NCI-H1105 treated with DMSO at 0.1 percent for 48 hours (cell line): ENCODE measurements at regions not wholly inside any gene's neighbourhood (a gene's known extent, or its start where the extent isn't known, plus 50 kb on each side); places are given as distances from the start of the nearest gene placed in this dataset.

Experiments used
- DNase-seq: peaks from one replicate; lab custom pipeline; 2025; lab: John Stamatoyannopoulos, UW

DNA sequence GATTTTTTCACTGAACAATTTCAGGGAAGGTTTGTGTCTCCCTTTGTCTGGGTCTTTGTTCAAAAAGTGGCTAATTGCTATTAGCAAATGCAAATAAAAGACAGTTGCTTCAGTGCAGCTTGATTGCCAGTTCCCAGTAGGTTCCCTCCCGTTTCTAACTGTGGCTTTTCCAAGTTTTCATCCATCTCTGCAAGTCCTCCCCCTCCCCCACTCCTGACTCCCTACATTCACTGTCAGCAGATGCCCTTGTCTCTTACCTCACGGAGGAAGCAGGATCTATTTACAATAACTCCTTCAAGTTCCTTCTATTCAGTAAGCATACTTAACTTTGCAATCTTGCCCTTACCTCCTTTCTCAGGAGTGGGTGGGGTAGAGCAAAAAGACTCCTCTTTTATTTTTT, 55.4 kb upstream of the SCEL start:
- DNase-seq: no peak

DNA sequence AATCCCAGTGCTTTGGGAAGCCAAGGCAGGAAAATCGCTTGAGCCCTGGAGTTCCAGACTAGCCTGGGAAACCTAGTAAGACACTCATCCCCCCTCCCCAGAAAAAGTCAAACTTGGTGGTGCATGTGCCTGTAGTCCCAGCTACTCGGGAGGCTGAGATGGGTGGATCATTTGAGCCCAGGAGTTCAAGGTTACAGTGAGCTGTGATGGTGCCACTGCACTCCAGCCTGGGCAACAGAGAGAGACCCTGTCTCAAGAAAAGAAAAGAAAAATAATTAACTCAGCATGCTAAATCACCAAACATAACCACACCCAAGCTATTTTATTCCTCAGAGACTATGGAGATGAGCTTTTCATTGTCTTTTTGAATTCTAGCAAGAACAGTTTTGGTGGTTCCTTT, 56.2 kb upstream of the SCEL start:
- DNase-seq: no peak

DNA sequence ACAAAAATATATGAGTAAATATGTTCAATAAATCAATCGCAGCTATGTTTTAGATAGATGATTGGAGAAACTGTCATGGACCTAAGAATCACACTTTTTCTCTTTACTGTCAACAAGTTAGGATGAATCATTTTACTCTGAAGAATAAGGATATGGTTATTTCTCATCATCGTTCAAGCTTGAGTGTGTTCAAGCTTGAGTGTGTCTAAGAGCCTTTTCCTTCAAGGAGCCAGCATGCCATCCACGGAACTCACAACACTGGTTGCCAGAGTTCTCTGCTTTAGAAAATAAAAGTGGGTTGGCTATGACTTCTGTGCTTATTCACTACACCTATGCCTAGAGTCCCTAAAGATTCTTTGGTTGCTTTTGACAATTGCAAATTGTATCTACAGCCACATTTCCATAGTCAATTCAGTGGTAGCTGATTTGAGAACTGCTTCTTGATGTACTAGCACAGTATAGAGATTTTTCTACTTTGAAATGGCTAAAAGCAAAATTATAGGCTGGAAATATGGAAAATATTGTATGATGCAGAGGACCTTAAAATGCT, 58.1 kb upstream of the SCEL start:
- DNase-seq: no peak

DNA sequence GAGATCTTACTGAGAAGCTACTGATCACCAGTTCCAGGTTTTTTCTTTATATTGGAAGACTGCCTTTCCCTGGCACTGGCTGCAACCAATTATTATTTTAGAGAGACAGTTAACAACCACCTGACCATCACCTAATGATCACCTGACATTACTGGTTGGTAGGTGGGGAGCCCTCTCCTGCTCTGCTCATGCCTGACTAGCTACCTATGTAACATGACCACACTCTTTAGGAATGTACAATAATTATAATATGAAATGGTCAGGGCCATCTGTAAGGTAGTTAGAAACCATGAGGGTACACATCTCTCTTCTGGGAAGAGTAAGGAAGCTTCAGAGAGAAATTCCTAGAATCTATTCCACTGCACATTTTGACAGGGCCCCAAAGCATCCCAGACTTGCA, 59.0 kb upstream of the SCEL start:
- DNase-seq: no peak

DNA sequence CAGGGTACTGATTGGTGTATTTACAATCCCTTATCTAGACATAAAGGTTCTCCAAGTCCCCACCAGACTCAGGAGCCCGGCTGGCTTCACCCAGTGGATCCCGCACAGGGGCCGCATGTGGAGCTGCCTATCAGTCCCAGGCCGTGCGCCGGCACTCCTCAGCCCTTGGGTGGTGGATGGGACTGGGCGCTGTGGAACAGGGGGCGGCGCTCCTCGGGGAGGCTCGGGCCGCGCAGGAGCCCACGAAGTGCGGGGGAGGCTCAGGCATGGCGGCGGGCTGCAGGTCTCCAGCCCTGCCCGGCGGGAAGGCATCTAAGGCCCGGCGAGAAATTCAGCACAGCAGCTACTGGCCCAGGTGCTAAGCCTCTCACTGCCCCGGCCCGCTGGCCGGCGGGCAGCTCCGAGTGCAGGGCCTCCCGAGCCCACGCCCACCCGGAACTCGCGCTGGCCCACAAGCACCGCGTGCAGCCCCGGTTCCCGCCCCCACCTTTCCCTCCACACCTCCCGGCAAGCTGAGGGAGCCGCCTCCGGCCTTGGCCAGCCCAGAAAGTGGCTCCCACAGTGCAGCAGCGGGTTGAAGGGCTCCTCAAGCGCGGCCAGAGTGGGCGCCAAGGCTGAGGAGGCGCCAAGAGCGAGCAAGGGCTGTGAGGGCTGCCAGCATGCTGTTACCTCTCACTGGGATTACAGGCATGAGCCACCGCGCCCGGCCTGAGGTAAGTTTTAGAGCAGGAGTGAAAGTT, 60.0 kb upstream of the SCEL start:
- DNase-seq: no peak

DNA sequence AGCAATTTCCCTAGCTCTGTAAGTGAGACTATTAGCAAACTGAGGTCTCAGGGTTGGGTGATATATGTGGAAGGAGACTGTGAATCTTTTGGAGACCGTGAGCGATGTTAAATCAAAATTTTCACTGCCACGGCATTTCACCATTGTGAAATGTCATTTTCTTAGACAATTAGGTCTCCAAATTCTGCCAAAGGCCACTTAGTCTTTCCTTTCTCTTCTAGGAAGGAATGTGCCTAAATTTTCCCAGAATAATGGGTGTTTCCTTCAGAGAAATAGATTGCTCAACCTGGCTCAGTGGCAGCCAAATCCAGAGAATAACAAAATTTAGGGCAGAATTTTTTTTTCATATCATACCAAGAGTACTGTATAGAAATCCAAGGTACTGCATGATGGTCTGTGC, 64.5 kb upstream of the SCEL start:
- DNase-seq: no peak

DNA sequence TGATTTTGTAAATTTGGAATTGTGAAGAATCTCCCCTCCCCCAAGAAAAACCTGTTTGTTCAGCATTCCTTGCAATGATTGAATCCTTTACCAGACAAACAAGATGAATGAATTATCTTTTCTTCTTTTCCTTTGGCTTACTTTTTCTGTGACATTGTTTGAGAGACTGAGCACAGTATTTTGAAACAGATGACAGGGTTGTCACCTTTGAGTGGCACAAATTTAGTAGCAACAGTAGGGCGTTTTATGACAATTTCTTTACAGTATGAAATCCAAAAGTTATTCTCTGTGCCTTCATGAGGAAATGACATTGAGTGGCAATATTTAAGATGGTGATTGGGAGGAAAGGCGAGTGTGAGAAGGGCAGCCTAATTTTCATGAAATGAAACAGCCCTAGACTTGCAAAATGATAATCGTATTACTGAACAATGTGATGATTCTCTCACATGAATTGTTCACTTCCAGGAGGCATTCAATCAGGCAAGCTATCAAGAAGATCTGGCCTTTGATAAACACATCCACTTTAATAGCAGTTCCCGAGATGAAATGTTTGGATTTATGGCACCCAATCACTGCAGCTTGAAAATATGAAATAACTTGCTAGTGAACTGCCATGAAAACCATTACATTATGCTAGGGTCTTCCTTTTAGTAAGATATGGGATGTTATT, 68.6 kb upstream of the SCEL start:
- DNase-seq: no peak

DNA sequence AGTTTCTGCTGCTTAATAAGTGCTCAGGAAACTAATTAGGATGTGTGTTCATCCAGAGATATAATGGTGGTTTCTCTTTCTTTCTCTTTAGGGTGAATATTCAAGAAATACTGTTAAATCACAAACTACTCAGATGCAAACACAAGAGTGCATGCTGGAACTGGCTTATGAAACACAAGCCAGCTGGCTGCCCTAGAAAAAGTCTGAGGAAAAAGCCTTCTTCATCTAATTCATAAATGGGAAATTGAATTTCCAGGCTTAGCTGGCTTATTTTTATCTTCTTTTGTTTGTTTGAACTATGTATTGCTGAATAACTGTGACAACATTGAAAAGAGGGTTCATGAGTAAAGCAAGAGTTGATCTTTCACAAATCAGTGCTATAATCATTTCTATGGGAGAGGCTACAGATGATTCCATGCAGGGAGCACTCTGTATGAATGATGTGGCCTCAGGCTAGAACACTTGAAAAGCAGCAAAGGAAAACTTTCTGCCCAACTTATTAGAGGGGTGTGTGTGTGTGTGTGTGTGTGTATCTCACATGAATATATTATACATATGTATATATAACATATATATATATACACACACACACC, 69.8 kb upstream of the SCEL start:
- no peak for DNase-seq

DNA sequence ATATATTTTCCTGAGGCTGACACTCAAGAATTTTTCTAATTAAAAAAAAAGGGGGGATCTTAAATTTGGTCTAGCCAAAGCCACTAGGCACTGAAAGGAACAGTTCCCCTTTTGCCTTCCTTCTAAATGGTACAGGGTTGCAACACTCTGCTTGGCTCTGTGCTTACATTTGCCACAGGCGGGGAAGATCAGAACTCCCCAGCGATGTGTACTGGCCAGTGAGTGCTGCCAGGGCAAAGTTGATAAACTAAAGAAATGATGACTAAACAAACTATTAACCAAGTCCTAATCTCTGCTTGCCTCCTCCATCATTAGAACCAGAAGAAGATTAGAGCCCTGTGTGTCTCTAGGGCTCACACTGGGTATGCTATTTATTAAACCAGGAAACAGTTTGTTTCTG, 75.3 kb upstream of the SCEL start:
- DNase-seq: no peak

DNA sequence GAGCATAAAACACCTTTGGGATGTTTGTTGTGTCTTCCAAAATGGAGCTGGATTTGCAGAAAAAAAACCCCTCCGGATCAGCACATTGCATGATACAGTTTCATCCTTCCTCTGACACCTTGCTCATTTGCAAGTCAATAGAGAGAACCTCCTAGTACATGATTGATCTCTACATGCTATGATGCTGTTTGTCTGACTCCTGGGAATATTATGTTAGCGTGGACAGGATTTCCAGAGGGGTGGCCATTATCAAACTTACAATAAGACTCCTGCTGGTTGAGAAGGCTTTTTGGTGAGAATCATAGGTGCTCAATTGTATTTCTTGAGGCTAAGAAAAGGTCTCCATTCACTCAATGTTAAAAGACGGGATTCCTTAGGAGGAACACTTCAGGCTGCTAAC, 75.9 kb upstream of the SCEL start:
- DNase-seq: no peak

DNA sequence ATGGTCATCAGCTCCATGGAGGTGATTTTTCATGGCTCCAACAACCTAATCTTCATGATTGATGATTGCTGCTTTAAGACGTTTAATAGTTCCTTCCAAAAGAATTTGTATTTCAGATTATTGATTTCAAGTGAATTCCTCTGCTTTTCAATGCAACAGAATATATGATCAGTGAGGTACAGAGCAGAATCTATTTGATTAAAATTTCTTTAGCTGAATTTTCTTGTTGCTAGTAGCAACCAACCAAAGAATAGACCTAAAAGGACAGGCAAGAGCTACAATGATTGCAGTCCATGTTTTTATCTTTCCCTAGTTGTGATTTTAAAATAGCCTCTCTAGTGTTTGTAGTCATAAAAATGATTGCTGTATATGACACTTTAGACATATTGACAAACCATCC, 76.8 kb upstream of the SCEL start:
- DNase-seq: no peak

DNA sequence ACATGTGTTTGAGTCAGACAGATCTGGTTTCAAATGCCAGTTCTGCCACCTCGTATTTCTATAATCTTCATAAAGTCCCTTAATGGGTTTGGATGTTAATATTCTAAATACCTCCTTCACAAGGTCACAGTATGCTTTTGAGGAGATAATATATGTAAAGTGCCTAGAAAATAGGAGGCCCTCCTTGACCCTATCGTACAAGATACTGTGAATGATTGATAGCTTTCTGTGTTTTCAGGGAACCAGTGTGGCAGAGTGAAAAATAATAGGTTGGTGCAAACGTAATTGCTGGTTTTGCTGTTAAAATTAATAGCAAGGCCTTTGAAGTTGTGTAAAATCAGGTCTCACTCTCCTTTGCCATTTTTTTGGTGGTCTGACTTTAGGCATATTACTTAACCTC, 77.5 kb upstream of the SCEL start:
- no peak for DNase-seq

DNA sequence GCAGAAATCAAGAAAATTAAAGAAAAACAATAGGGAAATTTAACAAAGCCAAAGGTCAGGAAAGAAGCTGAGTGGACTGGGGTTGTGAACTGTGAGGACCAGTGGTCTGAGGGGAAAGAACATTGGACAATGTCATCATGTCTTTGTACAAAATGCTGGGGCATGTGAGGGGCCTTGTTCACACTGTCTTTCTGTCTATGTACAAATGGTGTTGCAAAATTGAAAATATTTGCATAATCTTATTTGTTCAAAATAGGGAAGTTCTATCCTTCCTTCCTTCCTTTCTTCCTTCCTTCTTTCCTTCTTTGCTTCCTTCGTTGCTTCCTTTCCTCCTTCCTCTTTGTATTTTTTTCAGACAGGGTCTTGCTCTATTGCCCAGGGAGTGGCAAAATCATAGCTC, 79.2 kb upstream of the SCEL start:
- no peak for DNase-seq

DNA sequence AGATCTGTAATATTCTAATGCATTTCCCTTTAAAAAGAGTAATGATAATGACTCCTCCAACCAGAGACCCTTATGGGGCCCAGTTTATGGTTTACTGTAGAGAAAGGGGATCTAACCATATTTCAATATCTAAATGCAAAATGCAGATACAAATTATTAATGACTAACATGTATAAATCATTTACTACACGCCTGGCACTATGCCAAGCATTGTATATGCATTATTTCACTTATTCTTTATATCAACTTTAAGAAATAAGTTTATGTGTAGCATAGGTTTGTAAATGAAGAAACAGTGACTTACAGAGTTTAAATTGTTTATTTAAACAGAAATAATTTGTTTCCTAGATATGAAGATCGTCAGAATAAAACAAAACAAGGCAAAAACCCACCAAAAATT, 86.2 kb upstream of the SCEL start:
- DNase-seq: no peak

DNA sequence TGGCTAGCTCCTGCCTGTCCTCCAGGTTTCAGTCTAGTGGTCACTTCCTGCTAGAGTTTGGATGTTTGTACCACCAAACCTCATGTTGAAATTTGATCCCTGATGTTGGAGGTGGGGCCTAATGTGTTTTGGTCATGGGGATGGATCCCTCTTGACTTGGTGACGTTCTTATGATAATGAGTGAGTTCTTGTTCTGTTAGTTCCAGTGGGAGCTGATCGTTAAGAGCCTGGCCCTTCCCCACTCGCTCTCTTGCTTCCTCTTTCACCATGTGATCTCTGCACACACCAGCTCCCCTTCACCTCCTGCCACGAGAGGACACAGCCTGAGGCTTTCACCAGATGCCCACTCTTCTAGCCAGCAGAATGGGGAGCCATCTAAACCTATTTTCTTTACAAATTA, 86.8 kb upstream of the SCEL start:
- DNase-seq: no peak

DNA sequence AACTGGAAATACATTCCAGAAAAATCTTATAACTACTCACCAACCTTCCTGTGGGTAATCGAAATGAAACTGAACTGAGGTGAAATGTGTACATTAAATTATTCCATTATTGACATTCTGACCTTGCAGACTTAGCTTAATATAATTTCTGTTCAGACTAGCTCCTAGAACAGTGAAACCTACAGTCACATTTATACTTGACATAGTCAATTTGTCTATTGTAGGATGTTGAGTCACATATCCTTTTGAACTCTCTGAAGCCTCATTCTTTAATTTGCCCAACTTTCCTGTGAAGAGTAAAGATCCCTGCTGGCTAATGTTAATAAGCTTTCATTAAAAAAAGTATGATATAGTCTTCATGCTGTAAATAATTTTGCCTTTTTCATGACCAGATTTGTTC, 92.0 kb upstream of the SCEL start:
- DNase-seq: no peak

DNA sequence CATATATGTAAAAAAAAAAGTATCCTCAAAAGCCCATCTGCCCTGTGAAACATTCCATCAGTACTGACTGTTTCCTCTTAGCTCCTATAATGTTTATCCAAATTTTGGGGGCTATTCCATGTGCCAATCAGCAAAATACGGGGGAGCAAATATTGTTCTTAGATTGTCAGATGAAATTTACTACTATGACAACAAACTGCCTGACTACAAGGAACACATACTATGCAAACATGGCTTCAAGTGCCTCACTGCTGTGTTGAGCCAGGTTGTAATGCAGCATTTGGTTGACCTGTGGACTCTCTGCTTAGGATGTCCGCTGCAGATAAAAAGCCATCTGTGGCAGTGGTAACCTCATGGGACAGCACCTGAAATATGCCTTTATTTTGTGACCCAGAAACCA, 98.2 kb upstream of the SCEL start:
- no peak for DNase-seq

DNA sequence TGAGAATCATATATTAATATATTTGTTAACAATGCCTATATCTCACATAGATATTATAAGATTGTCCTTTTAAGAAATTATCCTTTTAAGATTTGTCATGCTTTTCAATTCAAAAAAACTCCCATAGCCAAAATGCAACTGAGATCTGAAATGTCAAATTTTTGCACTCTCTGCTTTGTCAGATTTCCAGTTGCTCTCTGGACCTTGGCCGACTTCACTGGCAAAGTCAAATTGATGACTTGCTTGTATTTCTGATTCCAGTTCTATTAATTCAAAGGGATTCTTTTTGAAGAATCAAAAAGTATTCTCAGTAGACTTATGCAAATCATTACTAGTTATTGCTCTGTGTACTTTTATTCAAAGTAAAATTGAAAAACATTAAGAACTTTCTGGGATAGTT, 101.2 kb upstream of the SCEL start:
- DNase-seq: no peak

DNA sequence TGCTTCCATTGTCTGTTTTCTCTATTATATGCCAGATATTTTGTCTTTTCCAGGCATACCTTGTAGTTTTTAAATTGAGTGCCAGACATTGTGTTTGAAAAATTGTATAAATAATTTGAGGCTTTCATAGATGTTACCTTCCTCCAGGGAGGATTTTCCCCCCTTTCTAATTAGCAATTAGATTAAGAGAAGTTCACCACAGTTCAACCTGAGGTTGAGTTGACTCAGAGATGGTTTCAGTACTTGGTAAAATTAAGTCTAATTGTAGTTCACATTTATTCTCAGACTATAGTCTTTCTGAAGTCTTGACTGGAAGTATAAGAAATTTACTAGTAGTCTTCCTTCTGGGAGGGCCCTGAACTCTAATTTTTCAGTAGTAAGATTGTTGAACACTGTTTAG, 104.1 kb upstream of the SCEL start:
- DNase-seq: no peak

DNA sequence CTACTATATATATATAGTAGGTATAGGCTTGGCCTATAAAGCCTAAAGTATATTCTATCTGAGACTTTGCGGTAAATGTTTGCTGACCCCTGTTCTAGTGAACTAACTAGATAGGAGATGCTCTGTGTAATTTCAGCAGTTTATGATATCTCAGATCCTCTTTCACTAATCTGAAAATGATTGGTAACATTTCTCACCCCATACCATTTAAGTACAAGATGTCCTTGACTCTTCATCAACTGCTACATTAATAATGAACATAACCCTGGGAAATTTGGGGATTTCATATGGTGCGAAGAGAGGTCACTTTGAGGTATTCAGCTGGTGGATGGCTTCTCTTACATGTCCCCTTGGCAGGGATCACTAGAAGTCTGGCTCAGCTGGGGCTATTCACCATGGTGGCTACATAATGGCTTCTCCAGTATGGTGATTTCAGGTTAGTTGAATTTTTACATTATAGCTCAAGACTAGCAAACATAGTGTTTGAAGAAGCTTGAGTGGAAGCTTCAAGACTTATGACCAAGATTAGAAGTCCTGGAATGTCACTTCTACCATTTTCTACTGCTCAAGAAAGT, 103.6 kb upstream of the MYCBP2 start:
- no peak for DNase-seq

DNA sequence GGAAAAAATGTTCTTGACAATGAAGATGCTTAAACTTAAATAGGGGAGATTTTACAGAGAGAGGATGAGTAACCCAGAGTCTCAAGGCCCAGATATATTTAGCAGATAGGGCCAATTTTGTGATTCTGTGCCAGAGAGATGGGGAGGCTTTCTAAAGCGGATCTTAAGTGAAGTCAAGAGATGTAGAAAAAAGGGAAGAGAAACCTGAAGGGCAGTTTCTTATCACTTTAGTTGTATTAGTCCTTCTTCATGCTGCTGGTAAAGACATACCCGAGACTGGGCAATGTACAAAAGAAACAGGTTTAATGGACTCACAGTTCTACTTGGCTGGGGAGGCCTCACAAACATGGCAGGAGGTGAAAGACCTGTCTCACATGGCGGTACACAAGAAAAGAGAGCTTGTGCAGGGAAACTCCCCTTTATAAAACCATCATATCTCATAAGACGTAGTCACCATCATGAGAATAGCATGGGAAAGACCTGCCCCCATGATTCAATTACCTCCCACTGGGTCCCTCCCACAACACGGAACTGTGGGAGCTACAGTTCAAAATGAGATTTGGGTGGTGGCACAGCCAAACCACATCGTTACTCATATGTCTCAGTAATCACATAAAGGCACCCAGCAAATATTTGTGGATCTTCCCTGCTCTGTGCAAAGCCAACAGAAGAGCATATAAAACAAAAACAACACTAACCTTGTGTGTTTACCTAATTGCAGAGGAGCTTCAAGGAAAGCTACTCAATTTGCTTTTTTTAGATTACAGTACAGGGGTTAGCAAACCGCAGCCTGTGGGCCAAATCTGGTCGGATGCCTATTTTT, 102.6 kb upstream of the MYCBP2 start:
- DNase-seq: no peak

DNA sequence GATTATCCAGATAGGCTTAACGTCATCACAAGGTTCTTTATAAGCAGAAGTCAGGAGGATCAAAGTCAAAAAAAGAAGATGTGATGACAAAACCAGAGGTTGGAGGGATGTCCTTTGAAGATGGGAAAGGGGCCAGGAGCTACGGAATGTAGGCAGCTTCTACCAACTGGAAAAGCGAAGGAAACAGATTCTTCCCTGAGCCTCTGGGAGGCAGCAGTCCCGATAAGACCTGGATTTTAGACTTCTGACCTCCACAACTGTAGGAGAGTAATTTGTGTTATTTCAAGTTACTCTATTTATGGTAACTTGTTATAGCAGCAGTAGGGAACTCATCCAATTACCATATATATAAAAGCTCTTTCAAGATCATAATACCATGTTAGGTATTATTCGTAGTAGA, 98.8 kb upstream of the MYCBP2 start:
- DNase-seq: no peak
